H1 (cell line): ENCODE measurements at regions not wholly inside any gene's neighbourhood (a gene's known extent, or its start where the extent isn't known, plus 50 kb on each side); places are given as distances from the start of the nearest gene placed in this dataset.

Experiments used
- CTCF ChIA-PET: fragments of 300-600 bp; sonication (Branson Sonifier 250); formaldehyde crosslinking; loops from one replicate; lab custom pipeline; 2021; ENCODE audit not compliant: partially characterized antibody; lab: Charles Lee
- POLR2A ChIA-PET: fragments of 300-600 bp; sonication (Branson Sonifier 250); formaldehyde crosslinking; loops from one replicate; lab custom pipeline; 2021; ENCODE audit warnings: inconsistent platforms; ENCODE audit not compliant: partially characterized antibody; lab: Charles Lee
- DNase-seq, 2 experiments: peaks; one replicate each; pipeline versions ENCODE4 v3.0.0 to v3.0.0-alpha.2; 2010 to 2022; ENCODE audit warnings: low spot score in 2 of 2, low read depth in 1 of 2, mixed read lengths in 1 of 2
- FAIRE-seq: peaks from 2 replicates; lab custom pipeline; 2011; peaks lifted over from hg19 to GRCh38; lab: Jason Lieb, UNC
- H2AFZ ChIP-seq: 2 replicates; pipeline ENCODE4 v1.8.1; 2012; ENCODE audit warnings: low read length, inconsistent platforms
- H2AK5ac ChIP-seq: 2 replicates; pipeline ENCODE4 v1.6.1; 2013; ENCODE audit warnings: low read depth, low read length
- H2BK120ac ChIP-seq: replicated peaks from 2 replicates; pipeline ENCODE3; 2013; ENCODE audit warnings: low read depth, low read length, inconsistent platforms
- H2BK12ac ChIP-seq: 2 replicates; pipeline ENCODE4 v1.6.1; 2013; ENCODE audit warnings: low read depth, low read length
- H2BK15ac ChIP-seq: 2 replicates; pipeline ENCODE4 v1.6.1; 2013; ENCODE audit warnings: low read length
- H2BK20ac ChIP-seq: 2 replicates; pipeline ENCODE4 v1.6.1; 2013; ENCODE audit warnings: low read length
- H2BK5ac ChIP-seq: 2 replicates; pipeline ENCODE4 v1.6.1; 2013; ENCODE audit warnings: low read depth, low read length
- H3K14ac ChIP-seq: 2 replicates; pipeline ENCODE4 v1.6.1; 2013; ENCODE audit warnings: inconsistent platforms; ENCODE audit not compliant: insufficient read length
- H3K18ac ChIP-seq: 2 replicates; pipeline ENCODE4 v1.6.1; 2013; ENCODE audit warnings: low read length; ENCODE audit errors: extremely low read depth
- H3K23ac ChIP-seq: 2 replicates; pipeline ENCODE4 v1.6.1; 2013; ENCODE audit warnings: inconsistent platforms; ENCODE audit not compliant: insufficient read length
- H3K23me2 ChIP-seq: 2 replicates; pipeline ENCODE4 v1.6.1; 2013; ENCODE audit warnings: low read depth, low read length
- H3K27ac ChIP-seq: 2 replicates; pipeline ENCODE4 v1.6.1; 2011; ENCODE audit warnings: low read depth, low read length, inconsistent platforms
- H3K27me3 ChIP-seq, 4 experiments: replicated peaks in 1 of 4; 1 replicate in 1 of 4; 2 replicates in 3 of 4; pipeline versions ENCODE4 v1.6.1 to v1.8.1; 2011 to 2013; ENCODE audit warnings: low read length in 3 of 4, mild to moderate bottlenecking in 3 of 4, inconsistent platforms in 2 of 4, mixed read lengths in 2 of 4, moderate library complexity in 1 of 4; ENCODE audit not compliant: control insufficient read depth in 3 of 4, insufficient read depth in 3 of 4; ENCODE audit errors: extremely low read depth in 1 of 4
- H3K36me3 ChIP-seq, 4 experiments: 2 replicates each; pipeline versions ENCODE4 v1.6.1 to v1.8.1; 2011 to 2013; ENCODE audit warnings: mild to moderate bottlenecking in 4 of 4, low read length in 3 of 4, moderate library complexity in 2 of 4, control low read depth in 1 of 4, inconsistent platforms in 1 of 4; ENCODE audit not compliant: insufficient read depth in 4 of 4, control insufficient read depth in 2 of 4
- H3K4ac ChIP-seq: replicated peaks from 2 replicates; pipeline ENCODE3; 2013; ENCODE audit warnings: low read length, low read depth, mixed read lengths, inconsistent platforms; ENCODE audit not compliant: insufficient read length
- H3K4me1 ChIP-seq, 4 experiments: replicated peaks in 1 of 4; 1 replicate in 1 of 4; 2 replicates in 3 of 4; pipeline versions ENCODE4 v1.6.1 to v1.8.1; 2011 to 2013; ENCODE audit warnings: low read length in 3 of 4, inconsistent platforms in 2 of 4, mixed read lengths in 1 of 4; ENCODE audit not compliant: insufficient read depth in 4 of 4, control insufficient read depth in 3 of 4
- H3K4me2 ChIP-seq, 2 experiments: 2 replicates each; pipeline versions ENCODE4 v1.6.1 to v1.8.1; 2011 to 2013; ENCODE audit warnings: low read depth in 2 of 2, low read length in 2 of 2, control low read depth in 1 of 2, inconsistent platforms in 1 of 2, mild to moderate bottlenecking in 1 of 2; ENCODE audit not compliant: insufficient read depth in 1 of 2
- H3K4me3 ChIP-seq, 4 experiments: fragments of 200-600, 300-600 bp in 1 of 4; sonication (generic), shearing (Covaris generic), sonication (Bioruptor Twin) in 1 of 4; 2 replicates each; pipeline versions ENCODE4 v1.5.1 to v1.8.1; 2011 to 2016; ENCODE audit warnings: low read length in 4 of 4, low read depth in 3 of 4, control low read depth in 2 of 4, inconsistent platforms in 2 of 4, mild to moderate bottlenecking in 2 of 4, mixed read lengths in 1 of 4, moderate library complexity in 1 of 4; ENCODE audit not compliant: insufficient read depth in 2 of 4; ENCODE audit errors: extremely low read depth in 1 of 4
- H3K56ac ChIP-seq: replicated peaks from 2 replicates; pipeline ENCODE3; 2013; ENCODE audit warnings: low read depth, mild to moderate bottlenecking, mixed read lengths, low read length, inconsistent platforms; ENCODE audit not compliant: insufficient read length
- H3K79me1 ChIP-seq: 2 replicates; pipeline ENCODE4 v1.6.1; 2013; ENCODE audit warnings: low read depth, low read length, control low read depth
- H3K79me2 ChIP-seq, 2 experiments: 2 replicates each; pipeline versions ENCODE4 v1.6.1 to v1.8.1; 2012 to 2013; ENCODE audit warnings: low read length in 2 of 2, mild to moderate bottlenecking in 2 of 2, inconsistent platforms in 1 of 2; ENCODE audit not compliant: insufficient read depth in 2 of 2, control insufficient read depth in 1 of 2
- H3K9ac ChIP-seq, 4 experiments: replicated peaks in 1 of 4; 1 replicate in 1 of 4; 2 replicates in 3 of 4; pipeline versions ENCODE4 v1.6.1 to v1.8.1; 2011 to 2013; ENCODE audit warnings: low read depth in 3 of 4, low read length in 3 of 4, control low read depth in 2 of 4, mild to moderate bottlenecking in 2 of 4, moderate library complexity in 2 of 4, inconsistent platforms in 1 of 4; ENCODE audit errors: extremely low read depth in 1 of 4
- H3K9me3 ChIP-seq, 2 experiments: 2 replicates each; pipeline versions ENCODE4 v1.6.1 to v1.8.1; 2012 to 2013; ENCODE audit warnings: mild to moderate bottlenecking in 2 of 2, moderate library complexity in 2 of 2, control low read depth in 1 of 2, inconsistent platforms in 1 of 2, low read depth in 1 of 2, low read length in 1 of 2, mixed read lengths in 1 of 2; ENCODE audit not compliant: insufficient read depth in 2 of 2
- H4K20me1 ChIP-seq, 2 experiments: replicated peaks in 1 of 2; 2 replicates each; pipeline versions ENCODE3 to v1.8.1; 2011 to 2013; ENCODE audit warnings: inconsistent platforms in 2 of 2, low read length in 2 of 2, mild to moderate bottlenecking in 1 of 2; ENCODE audit not compliant: insufficient read depth in 2 of 2, control insufficient read depth in 1 of 2
- H4K5ac ChIP-seq: 2 replicates; pipeline ENCODE4 v1.6.1; 2013; ENCODE audit warnings: low read length, low read depth, mixed read lengths, inconsistent platforms; ENCODE audit not compliant: insufficient read length
- H4K8ac ChIP-seq: 2 replicates; pipeline ENCODE4 v1.8.0; 2013; ENCODE audit warnings: mild to moderate bottlenecking, moderate library complexity, low read length, inconsistent platforms; ENCODE audit not compliant: insufficient read depth; ENCODE audit errors: extremely low read depth
- H4K91ac ChIP-seq: replicated peaks from 2 replicates; pipeline ENCODE3; 2013; ENCODE audit warnings: low read length, mixed read lengths, inconsistent platforms; ENCODE audit not compliant: insufficient read length
- CHD2 ChIP-seq: IDR thresholded peaks from 2 replicates; pipeline ENCODE4 v1.6.1; 2012; ENCODE audit warnings: low read length, improper control_type of control experiment
- WGBS, 2 experiments: shearing (Covaris generic) in 1 of 2; methylation state at CpG; one replicate each; pipeline versions ENCODE4 v1.1.6 to v1.1.7; 2013 to 2015; ENCODE audit warnings: low lambda C conversion rate in 2 of 2, mixed read lengths in 2 of 2, inconsistent platforms in 1 of 2, low coverage in 1 of 2, missing lambda C conversion rate in 1 of 2; ENCODE audit not compliant: insufficient replicate concordance in 2 of 2, insufficient coverage in 1 of 2, insufficient read length in 1 of 2; ENCODE audit errors: extremely low coverage in 1 of 2, missing lambda C conversion rate in 1 of 2; 5-methylcytosine and 5-hydroxymethylcytosine counted together

GRCh38 chr12:78666584-78666983, 198.0 kb upstream of the SYT1 start:
- H2AK5ac ChIP-seq, result no peak overlapping the region
- no peak for FAIRE-seq
- no peak overlapping the region for H2AFZ ChIP-seq
- no peak overlapping the region for H2BK12ac ChIP-seq
- H2BK120ac ChIP-seq, result no peak overlapping the region
- H3K23me2 ChIP-seq, result no peaks in the 10 kb centered on the region
- H2BK5ac ChIP-seq, result no peak overlapping the region
- no peaks in the 10 kb centered on the region for H3K79me2 ChIP-seq
- H3K27me3 ChIP-seq, result no peaks in the 10 kb centered on the region
- H2BK15ac ChIP-seq, result no peak overlapping the region
- H3K4me3 ChIP-seq, result no peak overlapping the region
- H2BK20ac ChIP-seq, result no peak overlapping the region
- no peaks in the 10 kb centered on the region for H3K79me1 ChIP-seq
- 77% methylated on average over 1 of the region's 1 CpG; no CpG with 5 or more reads in 1 of the 2 experiments for WGBS, 2 experiments
- no peak overlapping the region for H4K91ac ChIP-seq
- H4K5ac ChIP-seq, result no peak overlapping the region
- POLR2A ChIA-PET, result no interaction called here
- H3K27ac ChIP-seq, result no peak overlapping the region
- no peaks in the 10 kb centered on the region for H4K20me1 ChIP-seq
- no peaks in the 10 kb centered on the region for H3K4me1 ChIP-seq
- no peak for DNase-seq
- no peak overlapping the region for H3K9ac ChIP-seq
- H3K18ac ChIP-seq, result no peak overlapping the region
- no peak overlapping the region for H3K14ac ChIP-seq
- no peak overlapping the region for H3K4ac ChIP-seq
- H3K56ac ChIP-seq, result no peak overlapping the region
- H3K36me3 ChIP-seq, result no peaks in the 10 kb centered on the region; a peak in 1 of 8 replicates
- CTCF ChIA-PET, result no interaction called here
- H3K23ac ChIP-seq, result no peak overlapping the region
- H4K8ac ChIP-seq, result no peak overlapping the region
- no peaks in the 10 kb centered on the region for H3K9me3 ChIP-seq
- no peak overlapping the region for H3K4me2 ChIP-seq
- TF ChIP-seq CHD2, result no peak
